HS-5 (cell line): ENCODE measurements at regions not wholly inside any gene's neighbourhood (a gene's known extent, or its start where the extent isn't known, plus 50 kb on each side); places are given as distances from the start of the nearest gene placed in this dataset.
A peak's percentile ranks its signal among the peaks of the same experiment; 100 is the strongest.

Source experiments
- DNase-seq: peaks from one replicate; pipeline ENCODE4 v3.0.0-alpha.2; 2012; ENCODE audit warnings: low read depth

GRCh38 chr18:24736662-24737330 lies 276.4 kb downstream of the HRH4 start:
- DNase-seq, result no peak

- DNase-seq, result no peak
Measured at GRCh38 chr18:24740829-24741228, 280.4 kb downstream of the HRH4 start.

DNA sequence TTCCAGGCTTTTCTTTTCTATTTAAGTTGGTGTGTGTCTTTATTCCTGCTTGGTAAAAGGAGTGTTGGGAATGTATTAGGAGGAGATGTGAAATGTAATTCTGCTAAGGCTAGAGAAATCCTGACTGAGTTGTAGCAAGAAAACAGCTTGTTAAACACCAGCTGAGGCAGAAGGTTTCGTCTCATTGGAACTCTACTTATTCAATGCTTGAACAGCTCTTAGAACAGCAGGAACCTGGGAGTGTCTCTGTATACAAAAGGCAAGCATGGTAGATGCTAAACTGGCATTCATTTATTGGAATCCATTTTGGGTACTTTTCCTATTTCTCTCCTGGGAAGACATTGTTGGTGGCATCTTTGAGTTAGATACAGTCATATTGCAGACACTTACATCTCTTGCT lies 280.9 kb downstream of the HRH4 start:
- DNase-seq, result no peak

DNA sequence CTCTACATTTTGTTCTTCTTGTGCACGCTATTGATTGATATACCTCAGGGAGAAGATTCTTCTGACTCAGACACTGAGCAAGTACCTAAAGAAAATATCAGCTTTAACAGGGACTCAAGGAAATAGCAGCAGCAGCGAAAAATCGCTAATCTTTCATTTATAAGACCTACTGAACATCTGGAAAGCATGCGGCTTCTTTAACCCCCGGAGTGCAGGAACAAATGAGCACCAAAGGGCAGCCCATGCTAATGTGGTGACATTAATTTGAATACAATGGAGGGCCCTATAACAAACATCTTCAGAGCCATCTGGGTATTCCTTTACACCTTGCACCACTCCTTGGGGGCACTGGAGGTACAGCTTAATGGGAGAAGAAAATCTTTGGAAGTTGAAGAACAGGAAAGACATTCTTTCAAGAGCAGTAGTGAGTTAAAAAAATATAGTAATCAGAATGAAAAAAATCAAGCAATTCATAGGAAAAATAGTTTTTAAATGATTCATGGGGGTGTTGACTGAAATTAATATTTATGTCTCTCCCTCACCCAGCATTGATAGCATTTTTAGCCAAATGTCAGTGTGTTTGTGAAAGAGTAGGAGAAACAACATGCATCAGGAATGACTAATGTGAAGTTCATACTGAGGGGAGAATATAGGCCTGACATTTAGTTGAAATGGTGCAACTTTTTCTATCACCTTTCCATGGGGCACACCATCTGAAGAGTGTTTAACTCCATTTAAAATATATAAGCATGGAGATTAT lies 281.7 kb downstream of the HRH4 start:
- DNase-seq, result peak; percentile 56

GRCh38 chr18:24754583-24755253 lies 294.3 kb downstream of the HRH4 start:
- DNase-seq, result no peak

DNA sequence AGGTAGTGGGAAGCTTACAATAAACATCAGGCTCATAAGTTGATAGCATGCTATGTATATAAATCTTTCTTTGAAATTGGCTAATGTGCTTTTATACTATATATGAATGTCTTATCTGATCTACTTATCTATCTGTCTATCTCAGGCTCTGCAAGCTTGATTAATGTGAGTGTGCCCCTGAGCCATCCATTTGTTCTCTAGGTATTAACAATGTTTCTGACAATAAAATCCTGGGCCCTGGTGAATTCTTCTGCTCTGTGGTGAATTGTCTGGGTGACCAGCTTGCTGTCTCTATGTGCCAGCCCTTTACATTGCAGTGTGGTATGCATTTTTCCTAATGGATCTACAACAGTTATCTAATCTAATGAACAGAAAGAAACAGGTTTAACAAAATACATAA lies 295.9 kb downstream of the HRH4 start:
- DNase-seq, result no peak

DNA sequence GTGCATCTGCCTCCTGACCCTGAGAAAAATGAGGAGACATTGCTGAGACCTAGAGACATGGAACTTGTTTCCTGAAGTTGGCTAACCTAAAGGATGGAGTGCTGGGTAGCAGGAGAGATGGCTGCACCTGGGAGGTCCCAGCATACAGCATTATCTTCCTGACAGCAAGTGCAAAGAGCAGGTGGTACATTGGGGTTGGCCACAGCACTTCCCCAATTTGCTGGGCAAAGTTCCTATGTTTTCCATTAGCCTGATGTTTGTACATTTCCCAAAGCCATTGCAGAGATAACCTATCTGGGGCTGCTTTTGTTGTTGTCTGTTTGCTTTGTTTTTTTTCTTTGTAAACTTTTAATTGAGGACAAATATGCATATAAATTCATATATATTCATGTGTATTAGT lies 296.7 kb downstream of the HRH4 start:
- no peak for DNase-seq

DNA sequence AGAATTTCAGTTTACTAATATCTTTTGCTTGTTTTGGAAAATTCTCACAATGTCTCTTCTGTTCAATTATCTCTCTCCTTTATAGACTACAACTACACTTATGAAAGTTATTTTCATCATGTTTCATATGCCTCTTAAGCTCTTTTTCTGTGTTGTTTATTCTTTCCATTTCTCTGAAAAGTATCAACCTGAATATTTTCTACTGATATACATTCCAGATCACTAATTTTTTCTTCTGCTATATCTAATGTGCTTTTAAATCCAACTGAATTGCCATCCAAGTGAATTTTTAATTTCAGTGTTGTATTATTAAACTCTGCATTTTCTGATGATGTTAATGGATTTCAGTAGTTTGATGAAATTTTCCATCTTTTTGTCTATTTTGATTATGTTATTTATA lies 301.3 kb downstream of the HRH4 start:
- no peak for DNase-seq

DNA sequence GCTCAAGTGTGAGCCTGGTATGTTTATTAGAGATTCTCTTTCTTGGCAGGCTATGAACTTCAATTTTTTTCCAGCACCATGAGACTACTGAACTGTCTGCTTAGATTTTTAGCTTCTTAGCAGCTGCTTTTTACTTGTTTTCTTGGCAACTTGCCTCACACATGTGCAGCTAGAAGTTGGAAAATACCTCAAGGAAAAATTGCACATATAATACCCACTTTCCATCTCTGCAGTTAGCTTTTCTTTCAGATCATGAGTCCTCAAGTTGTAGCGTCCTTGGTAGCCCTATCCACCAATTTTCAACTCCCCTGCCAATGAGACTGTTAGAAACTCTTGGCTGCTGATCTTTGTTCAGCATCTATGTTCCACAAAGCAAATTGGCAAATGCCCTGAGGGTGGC lies 302.1 kb downstream of the HRH4 start:
- DNase-seq, result no peak

DNA sequence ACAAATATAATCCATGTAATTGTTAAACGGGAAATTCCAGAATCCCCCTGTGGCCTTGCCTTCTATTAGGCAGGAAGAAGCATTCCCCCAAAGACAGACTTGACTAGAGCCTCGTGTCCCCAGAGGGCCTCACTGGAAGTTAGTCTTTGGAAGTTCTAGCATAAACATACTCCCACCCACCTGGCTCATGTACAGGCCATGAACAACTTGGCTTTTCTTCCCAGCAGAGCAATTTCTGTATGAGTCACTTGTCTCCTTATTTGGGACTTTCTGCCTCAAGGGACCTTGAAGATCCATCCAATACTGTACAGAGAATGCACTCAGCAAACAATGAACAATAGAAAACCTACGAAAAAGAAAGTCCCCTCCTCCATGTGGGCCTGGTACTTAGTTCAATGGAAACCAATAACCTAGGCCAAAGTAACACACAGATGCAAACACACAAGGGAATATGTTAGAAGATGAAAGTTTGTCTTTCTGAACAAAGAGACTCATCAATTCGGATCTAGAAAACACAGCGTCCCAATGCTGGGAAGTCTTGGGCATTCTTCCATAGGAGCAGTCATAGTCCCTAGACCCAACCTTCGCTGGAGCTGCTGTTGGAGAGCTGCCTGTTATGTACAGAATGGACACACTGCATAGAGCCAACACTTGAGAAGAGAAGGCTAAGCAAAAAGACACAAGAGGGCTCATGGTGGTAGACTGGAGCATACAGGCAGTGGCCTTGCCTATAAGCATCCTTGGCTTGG lies 303.5 kb downstream of the HRH4 start:
- DNase-seq, result no peak

GRCh38 chr18:24764766-24765165 lies 304.3 kb downstream of the HRH4 start:
- no peak for DNase-seq

GRCh38 chr18:24766376-24766775 lies 305.9 kb downstream of the HRH4 start:
- no peak for DNase-seq

GRCh38 chr18:24770311-24771024 lies 310.0 kb downstream of the HRH4 start:
- no peak for DNase-seq

- peak; percentile 18 for DNase-seq
Measured at GRCh38 chr18:24771300-24771699, 310.9 kb downstream of the HRH4 start.

DNA sequence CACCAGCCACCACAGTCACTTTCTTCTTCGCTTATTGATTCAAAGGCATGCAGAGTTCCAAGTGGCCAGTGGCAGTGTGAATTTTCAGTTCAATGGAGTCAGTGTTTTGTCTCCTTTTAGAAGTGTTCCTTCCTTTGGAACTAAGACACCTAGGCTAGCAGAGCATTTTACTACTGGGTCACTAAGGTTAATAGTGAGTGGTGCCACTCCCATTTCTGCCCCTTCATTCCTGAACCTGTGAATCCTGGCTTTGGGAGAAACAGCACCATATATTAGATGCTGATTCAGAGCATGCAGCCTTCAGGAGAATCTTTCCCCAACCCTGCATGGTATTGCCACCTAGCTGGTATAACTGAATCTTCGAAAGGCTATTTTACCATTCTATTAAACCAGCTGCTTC lies 312.7 kb downstream of the HRH4 start:
- DNase-seq, result no peak

- DNase-seq, result no peak
Measured at GRCh38 chr18:24776019-24776418, 315.6 kb downstream of the HRH4 start.

- DNase-seq, result no peak
Measured at GRCh38 chr18:24778810-24779418, 318.5 kb downstream of the HRH4 start.

- DNase-seq, result no peak
Measured at GRCh38 chr18:24782566-24782965, 322.1 kb downstream of the HRH4 start.

- no peak for DNase-seq
Measured at GRCh38 chr18:24785019-24785418, 324.6 kb downstream of the HRH4 start.

DNA sequence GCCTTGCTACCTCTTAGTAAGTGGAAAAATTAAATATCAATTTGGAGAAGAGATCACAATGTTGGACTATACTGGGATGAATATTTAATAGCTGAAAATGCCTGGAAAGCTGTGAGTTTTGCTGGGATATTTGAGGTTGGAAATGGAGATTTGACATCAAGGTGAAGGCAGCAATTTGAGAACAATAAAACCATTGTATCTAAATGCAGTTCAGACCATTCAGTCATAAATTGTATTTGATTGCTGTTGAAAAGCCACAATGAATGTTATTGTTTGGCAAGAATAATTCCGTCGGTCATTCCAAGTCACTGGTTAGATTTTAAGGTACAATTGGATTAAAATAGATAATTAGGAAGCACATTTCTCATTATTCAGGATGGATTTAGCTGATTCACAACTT lies 325.6 kb downstream of the HRH4 start:
- DNase-seq, result no peak

DNA sequence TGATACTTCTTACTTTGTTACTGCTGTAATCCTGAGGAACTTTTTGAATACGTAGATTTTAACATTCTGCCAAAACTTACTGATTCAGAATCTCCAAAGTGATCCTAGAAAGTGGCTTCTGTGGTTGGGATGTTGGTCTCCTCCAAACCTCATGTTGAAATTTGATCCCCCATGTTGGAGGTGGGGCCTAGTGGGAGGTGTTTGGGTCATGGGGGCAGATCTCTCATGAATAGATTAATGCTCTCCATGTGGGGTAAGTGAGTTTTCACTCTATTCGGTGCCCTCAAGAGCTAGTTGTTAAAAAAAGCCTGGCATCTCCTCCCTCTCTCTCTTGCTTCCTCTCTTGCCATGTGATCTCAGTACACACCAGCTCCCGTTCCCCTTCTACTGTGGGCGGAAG lies 329.9 kb downstream of the HRH4 start:
- no peak for DNase-seq
